ENCODE measurements at regions not wholly inside any gene's neighbourhood (a gene's known extent, or its start where the extent isn't known, plus 50 kb on each side); places are given as distances from the start of the nearest gene placed in this dataset.
"Not testable (repeated sequence)": the region's sequence is repeated elsewhere in the genome, so short reads cannot be mapped to it uniquely, and the experiment has no call there.

- TF ChIP-seq POLR2A, EP300 (IDR thresholded peaks at IDR 0.05): not testable (repeated sequence)
- TF ChIP-seq, protein P1, sequence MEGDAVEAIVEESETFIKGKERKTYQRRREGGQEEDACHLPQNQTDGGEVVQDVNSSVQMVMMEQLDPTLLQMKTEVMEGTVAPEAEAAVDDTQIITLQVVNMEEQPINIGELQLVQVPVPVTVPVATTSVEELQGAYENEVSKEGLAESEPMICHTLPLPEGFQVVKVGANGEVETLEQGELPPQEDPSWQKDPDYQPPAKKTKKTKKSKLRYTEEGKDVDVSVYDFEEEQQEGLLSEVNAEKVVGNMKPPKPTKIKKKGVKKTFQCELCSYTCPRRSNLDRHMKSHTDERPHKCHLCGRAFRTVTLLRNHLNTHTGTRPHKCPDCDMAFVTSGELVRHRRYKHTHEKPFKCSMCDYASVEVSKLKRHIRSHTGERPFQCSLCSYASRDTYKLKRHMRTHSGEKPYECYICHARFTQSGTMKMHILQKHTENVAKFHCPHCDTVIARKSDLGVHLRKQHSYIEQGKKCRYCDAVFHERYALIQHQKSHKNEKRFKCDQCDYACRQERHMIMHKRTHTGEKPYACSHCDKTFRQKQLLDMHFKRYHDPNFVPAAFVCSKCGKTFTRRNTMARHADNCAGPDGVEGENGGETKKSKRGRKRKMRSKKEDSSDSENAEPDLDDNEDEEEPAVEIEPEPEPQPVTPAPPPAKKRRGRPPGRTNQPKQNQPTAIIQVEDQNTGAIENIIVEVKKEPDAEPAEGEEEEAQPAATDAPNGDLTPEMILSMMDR (IDR thresholded peaks at IDR 0.05): not testable (repeated sequence)
Measured at GRCh38 chr5:114704225-114704893, 342.5 kb downstream of the KCNN2 start.
